ENCODE measurements at regions not wholly inside any gene's neighbourhood (a gene's known extent, or its start where the extent isn't known, plus 50 kb on each side); places are given as distances from the start of the nearest gene placed in this dataset.

DNA sequence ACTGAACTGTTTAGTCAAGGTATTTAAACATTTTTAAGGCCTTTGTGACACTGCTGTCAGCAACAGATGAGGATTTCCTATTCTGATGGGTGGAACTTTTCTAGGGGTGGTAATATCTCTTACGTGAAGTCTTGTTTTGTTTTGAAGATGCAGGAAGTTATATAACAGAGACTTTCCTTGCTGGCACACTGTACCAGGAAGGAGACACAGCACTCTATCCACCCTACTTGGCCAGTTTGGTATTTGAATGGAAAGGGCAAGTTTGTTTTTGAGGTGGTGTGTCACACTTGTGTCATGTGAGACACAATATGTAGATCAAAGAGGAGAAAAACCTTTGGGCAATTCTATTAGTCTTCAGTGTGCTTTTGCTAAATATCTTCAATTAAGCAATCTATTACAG, 51.6 kb upstream of the SRP54 start:
- peak; percentile 77 for DNase-seq (ENCODE audit: low spot score)

GRCh38 chr14:34930591-34931091, 52.2 kb upstream of the SRP54 start:
- peak; percentile 50 for DNase-seq (ENCODE audit: low spot score)

DNA sequence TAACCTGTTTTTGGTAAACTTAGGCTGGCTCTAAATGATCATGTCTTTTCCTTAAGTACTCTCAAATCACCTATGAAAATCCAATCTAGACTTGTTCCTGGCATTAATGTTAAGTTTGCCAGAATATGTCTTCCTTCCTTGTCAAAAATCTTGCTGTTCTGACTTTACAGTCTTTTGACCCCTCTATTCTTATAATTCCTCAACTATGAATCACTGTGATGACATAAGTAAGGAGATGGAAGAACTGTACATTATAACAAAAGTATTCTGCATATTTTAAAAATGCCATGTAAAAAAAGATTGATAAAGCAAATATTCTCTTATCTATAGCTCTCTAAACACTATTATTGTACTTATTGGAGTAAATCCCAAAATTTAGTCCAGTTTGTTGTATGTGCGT, 51.4 kb upstream of the BAZ1A start:
- no peak for DNase-seq (ENCODE audit: low spot score)

All from CD4-positive, alpha-beta T cell treated with Interleukin-2 at 100 ng/mL for 4 hours (primary cell).